Activated naive CD4-positive, alpha-beta T cell treated with anti-CD3 and anti-CD28 coated beads for 36 hours (primary cell): ENCODE measurements at regions not wholly inside any gene's neighbourhood (a gene's known extent, or its start where the extent isn't known, plus 50 kb on each side); places are given as distances from the start of the nearest gene placed in this dataset. TPM values are rescaled to one million over a fixed set of nuclear protein-coding genes. Genes with fewer than 3 reads are reported as not detected.

Source experiments
- CTCF ChIA-PET: fragments of 350-600 bp; sonication (Branson Sonifier 250); formaldehyde crosslinking; loops from one replicate; lab custom pipeline; 2021; ENCODE audit warnings: antibody characterized with exemption; lab: Charles Lee
- DNase-seq: peaks from one replicate; pipeline ENCODE4 v3.0.0-alpha.2; 2020
- H3K27ac Mint-ChIP-seq: one replicate; pipeline ENCODE4 v1.8.0; 2021; ENCODE audit warnings: mild to moderate bottlenecking, mixed read lengths
- H3K27me3 Mint-ChIP-seq: one replicate; pipeline ENCODE4 v1.8.0; 2021; ENCODE audit warnings: low read depth, mixed read lengths
- H3K36me3 Mint-ChIP-seq: one replicate; pipeline ENCODE4 v1.8.0; 2021; ENCODE audit warnings: low read depth, mixed read lengths
- H3K4me1 Mint-ChIP-seq: one replicate; pipeline ENCODE4 v1.8.0; 2021; ENCODE audit warnings: low read depth, mixed read lengths
- H3K4me3 Mint-ChIP-seq: one replicate; pipeline ENCODE4 v1.8.0; 2021; ENCODE audit warnings: mild to moderate bottlenecking, moderate library complexity, mixed read lengths
- H3K9me3 Mint-ChIP-seq: one replicate; pipeline ENCODE4 v1.8.0; 2021; ENCODE audit warnings: mixed read lengths
- intact Hi-C: fragments of 100-400 bp; cut with micrococcal nuclease; formaldehyde crosslinking; loops from one replicate; pipeline ENCODE4 v1.15.1; 2023
- microRNA-seq: library from miRNA; unstranded; fragments of <30 nt; microRNA quantifications from one replicate; pipeline ENCODE4 v1.2.0, GENCODE V29; 2022; ENCODE audit warnings: borderline microRNAs expressed, borderline replicate concordance

GRCh38 chr9:90555351-90556057, 87.1 kb downstream of the DIRAS2 start:
- Mint-ChIP-seq H3K27ac (no peak overlapping the region), H3K4me3 (no peak overlapping the region), H3K36me3 (no peaks in the 10 kb centered on the region), H3K4me1 (no peaks in the 10 kb centered on the region), H3K9me3 (no peaks in the 10 kb centered on the region), H3K27me3 (peaks cover 11% of the 10 kb centered on the region)
- no peak for DNase-seq
- intact Hi-C loops = no loop called here
- CTCF ChIA-PET = no interaction called here

- H3K27me3 Mint-ChIP-seq = peaks cover 11% of the 10 kb centered on the region
- CTCF ChIA-PET = interaction anchor here (0.7 kb wide), 1 partner anchor 439 kb away, joined by 3 read pairs; no protein-coding TSS in a partner anchor
- H3K4me1 Mint-ChIP-seq = no peaks in the 10 kb centered on the region
- H3K9me3 Mint-ChIP-seq = no peaks in the 10 kb centered on the region
- H3K27ac Mint-ChIP-seq = no peak overlapping the region
- DNase-seq = no peak
- no peak overlapping the region for H3K4me3 Mint-ChIP-seq
- intact Hi-C loops = no loop called here
- no peaks in the 10 kb centered on the region for H3K36me3 Mint-ChIP-seq
Measured at GRCh38 chr9:90556897-90557675, 85.5 kb downstream of the DIRAS2 start.

- Mint-ChIP-seq H3K4me3 (no peak overlapping the region), H3K9me3 (no peaks in the 10 kb centered on the region), H3K4me1 (no peaks in the 10 kb centered on the region), H3K27me3 (peaks cover 3% of the 10 kb centered on the region), H3K27ac (no peak overlapping the region), H3K36me3 (no peaks in the 10 kb centered on the region)
- no peak for DNase-seq
- CTCF ChIA-PET = no interaction called here
- intact Hi-C loops = no loop called here
Measured at GRCh38 chr9:90559075-90560073, 83.2 kb downstream of the DIRAS2 start.

Small RNAs in the stretch of these regions (microRNA-seq; reads per million reads assigned to microRNA genes)
- not detected for gene MIR4290
